ENCODE measurements at regions not wholly inside any gene's neighbourhood (a gene's known extent, or its start where the extent isn't known, plus 50 kb on each side); places are given as distances from the start of the nearest gene placed in this dataset.

DNA sequence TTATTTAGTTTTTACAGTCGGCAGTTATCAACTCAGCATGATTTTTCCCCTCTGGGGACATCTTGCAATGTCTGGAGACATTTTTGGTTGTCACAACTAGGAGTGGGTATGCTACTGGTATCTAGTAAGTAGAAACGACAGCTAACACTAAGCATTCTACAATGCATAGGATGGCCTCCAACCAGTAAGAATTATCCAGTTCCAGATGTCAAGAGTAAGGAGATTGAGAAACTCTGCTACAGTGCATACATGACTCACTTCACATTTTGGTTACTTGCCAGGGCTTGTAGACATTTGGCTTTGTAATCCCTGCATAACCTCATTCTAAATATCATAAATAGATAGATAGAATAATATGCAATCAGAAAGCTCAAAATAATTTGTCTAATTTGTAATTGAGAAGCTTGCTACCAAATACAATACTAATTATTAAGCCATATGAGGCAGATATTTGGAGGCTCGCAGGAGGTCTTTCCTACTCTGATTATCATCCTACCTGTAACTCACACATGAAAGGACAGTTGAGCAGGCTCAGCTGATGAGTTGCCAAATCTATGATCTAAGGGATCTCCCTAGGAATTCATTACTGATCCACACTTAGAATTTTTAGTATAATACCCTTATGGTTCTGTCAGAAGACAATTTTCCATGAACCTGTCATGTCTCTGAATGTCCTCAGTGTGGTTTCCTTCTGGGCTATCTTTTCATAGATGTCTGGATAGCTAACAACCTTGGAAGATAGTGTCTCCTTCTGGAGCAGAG is 346.9 kb upstream of the TLE4 start:
- no peak overlapping the region for H4K91ac ChIP-seq (replicated peaks; ENCODE audit: insufficient read length, low read length)
- TF ChIP-seq KDM5A (IDR thresholded peaks at IDR 0.05; ENCODE audit: low read length) (no peak), EGR1 (IDR thresholded peaks at IDR 0.05; ENCODE audit: borderline replicate concordance, low read depth, low read length) (no peak), RAD21 (IDR thresholded peaks at IDR 0.05 in 1 of 2, conservative IDR thresholded peaks at IDR 0.05 in 1 of 2; ENCODE audit: low read depth in 2 of 2, low read length in 2 of 2) (no peak), MAFK (IDR thresholded peaks at IDR 0.05; ENCODE audit: low read depth, low read length) (no peak), SP1 (IDR thresholded peaks at IDR 0.05; ENCODE audit: low read depth, low read length) (no peak), BACH1 (IDR thresholded peaks at IDR 0.05; ENCODE audit: low read length) (no peak), ATF3 (IDR thresholded peaks at IDR 0.05; ENCODE audit: insufficient read depth, low read depth, low read length) (no peak), HDAC6 (IDR thresholded peaks at IDR 0.05; ENCODE audit: low read depth, low read length) (no peak), POLR2A (IDR thresholded peaks at IDR 0.05; ENCODE audit: control extremely low read depth in 1 of 2, low read depth in 2 of 2, low read length in 2 of 2) (no peak), NRF1 (IDR thresholded peaks at IDR 0.05; ENCODE audit: low read depth, low read length) (no peak), BRCA1 (IDR thresholded peaks at IDR 0.05; ENCODE audit: low read depth, low read length) (no peak), RFX5 (IDR thresholded peaks at IDR 0.05; ENCODE audit: borderline replicate concordance, low read depth, low read length) (no peak), CEBPB (IDR thresholded peaks at IDR 0.05; ENCODE audit: low read depth, low read length) (no peak), RXRA (IDR thresholded peaks at IDR 0.05; ENCODE audit: insufficient read depth, low read depth, low read length) (no peak)

More for the DNA sequence above, 346.9 kb upstream of the TLE4 start:
- no peak overlapping the region for H2BK20ac ChIP-seq (ENCODE audit: low read length)
- no peak overlapping the region for H3K56ac ChIP-seq (replicated peaks; ENCODE audit: insufficient read length, low read depth, low read length)
- no peak overlapping the region for H2BK120ac ChIP-seq (replicated peaks; ENCODE audit: low read depth, low read length)
- no peaks in the 10 kb centered on the region for H3K79me1 ChIP-seq (ENCODE audit: low read depth, low read length)
- H2AK5ac ChIP-seq (ENCODE audit: low read depth, low read length): no peak overlapping the region
- H2BK12ac ChIP-seq (ENCODE audit: low read depth, low read length): no peak overlapping the region
- no peaks in the 10 kb centered on the region for H3K27me3 ChIP-seq (replicated peaks in 1 of 4; ENCODE audit: control insufficient read depth in 3 of 4, extremely low read depth in 1 of 4, insufficient read depth in 3 of 4, low read length in 3 of 4)
- H3K9ac ChIP-seq (replicated peaks in 1 of 4; ENCODE audit: extremely low read depth in 1 of 4, low read depth in 3 of 4, low read length in 3 of 4): no peak overlapping the region
- H2BK15ac ChIP-seq (ENCODE audit: low read length): no peak overlapping the region
- H3K36me3 ChIP-seq (ENCODE audit: control insufficient read depth in 2 of 4, insufficient read depth in 4 of 4, low read length in 3 of 4): no peaks in the 10 kb centered on the region
- no peaks in the 10 kb centered on the region for H3K79me2 ChIP-seq (ENCODE audit: control insufficient read depth in 1 of 2, insufficient read depth in 2 of 2, low read length in 2 of 2)
- H2AFZ ChIP-seq (ENCODE audit: low read length): no peak overlapping the region
- POLR2A ChIA-PET (ENCODE audit: partially characterized antibody): interaction anchor here (1.2 kb wide), 1 partner anchor 10 kb away, joined by 3 read pairs; no protein-coding TSS in a partner anchor
- no peaks in the 10 kb centered on the region for H4K20me1 ChIP-seq (replicated peaks in 1 of 2; ENCODE audit: control insufficient read depth in 1 of 2, insufficient read depth in 2 of 2, low read length in 2 of 2)
- no peak overlapping the region for H2BK5ac ChIP-seq (ENCODE audit: low read depth, low read length)
- no peak overlapping the region for H3K4me3 ChIP-seq (ENCODE audit: extremely low read depth in 1 of 4, insufficient read depth in 2 of 4, low read depth in 3 of 4, low read length in 4 of 4)
- H3K23ac ChIP-seq (ENCODE audit: insufficient read length): no peak overlapping the region
- no peak overlapping the region for H3K4me2 ChIP-seq (ENCODE audit: insufficient read depth in 1 of 2, low read depth in 2 of 2, low read length in 2 of 2)
- FAIRE-seq (no peak), DNase-seq (ENCODE audit: low read depth in 1 of 2, low spot score in 2 of 2) (no peak)
- peaks cover 2% of the 10 kb centered on the region; the same call in 1 of the 2 replicates for H3K23me2 ChIP-seq (ENCODE audit: low read depth, low read length)
- no peak overlapping the region for H4K5ac ChIP-seq (ENCODE audit: insufficient read length, low read depth, low read length)
- H3K27ac ChIP-seq (ENCODE audit: low read depth, low read length): no peak overlapping the region
- H3K14ac ChIP-seq (ENCODE audit: insufficient read length): no peak overlapping the region
- WGBS, 2 experiments (ENCODE audit: extremely low coverage in 1 of 2, insufficient coverage in 1 of 2, insufficient read length in 1 of 2, insufficient replicate concordance in 2 of 2, low coverage in 1 of 2, low lambda C conversion rate in 2 of 2, missing lambda C conversion rate in 1 of 2): 84% methylated on average over 3 of the region's 3 CpGs; no CpG with 5 or more reads in 1 of the 2 experiments
- H3K4ac ChIP-seq (replicated peaks; ENCODE audit: insufficient read length, low read depth, low read length): no peak overlapping the region
- no peak overlapping the region for H4K8ac ChIP-seq (ENCODE audit: extremely low read depth, insufficient read depth, low read length)
- no peaks in the 10 kb centered on the region for H3K4me1 ChIP-seq (replicated peaks in 1 of 4; ENCODE audit: control insufficient read depth in 3 of 4, insufficient read depth in 4 of 4, low read length in 3 of 4)
- CTCF ChIA-PET (ENCODE audit: partially characterized antibody): no interaction called here
- peaks cover 0 to 4% of the 10 kb centered on the region in 2 experiments; a peak in 1 of 4 replicates for H3K9me3 ChIP-seq (ENCODE audit: insufficient read depth in 2 of 2, low read depth in 1 of 2, low read length in 1 of 2)
- no peak overlapping the region for H3K18ac ChIP-seq (ENCODE audit: extremely low read depth, low read length)
